IMR-90 (cell line): ENCODE measurements at regions not wholly inside any gene's neighbourhood (a gene's known extent, or its start where the extent isn't known, plus 50 kb on each side); places are given as distances from the start of the nearest gene placed in this dataset.

Experiments used
- CTCF ChIP-seq: conservative IDR thresholded peaks from 2 replicates; pipeline ENCODE4 v1.5.1; 2012; ENCODE audit warnings: mild to moderate bottlenecking, low read depth, low read length, improper control_type of control experiment
- ELK1 ChIP-seq: fragments of 150-350 bp; IDR thresholded peaks from 2 replicates; pipeline ENCODE4 v1.6.1; 2016; ENCODE audit warnings: low read depth, mild to moderate bottlenecking, low read length, moderate library complexity, borderline replicate concordance
- MAFK ChIP-seq: IDR thresholded peaks from 2 replicates; pipeline ENCODE4 v1.6.1; 2012; ENCODE audit warnings: low read depth, low read length, improper control_type of control experiment
- POLR2A ChIP-seq: IDR thresholded peaks from 2 replicates; pipeline ENCODE4 v1.6.1; 2012; ENCODE audit warnings: mild to moderate bottlenecking, low read depth, low read length
- RCOR1 ChIP-seq: IDR thresholded peaks from 2 replicates; pipeline ENCODE4 v1.6.1; 2012; ENCODE audit warnings: mild to moderate bottlenecking, low read length, improper control_type of control experiment; ENCODE audit not compliant: insufficient replicate concordance
- RFX5 ChIP-seq: IDR thresholded peaks from 2 replicates; pipeline ENCODE4 v1.8.0; 2012; ENCODE audit warnings: low read depth, mild to moderate bottlenecking, low read length, moderate library complexity
- SMC3 ChIP-seq: fragments of 150-350 bp; IDR thresholded peaks from 2 replicates; pipeline ENCODE4 v1.6.1; 2016; ENCODE audit warnings: low read depth, mild to moderate bottlenecking, antibody characterized with exemption, low read length, moderate library complexity

GRCh38 chr1:193431265-193431977 is 245.0 kb upstream of the B3GALT2 start:
- no peak for TF ChIP-seq CTCF
- no peak for TF ChIP-seq POLR2A
- no peak for TF ChIP-seq RCOR1
- no peak for TF ChIP-seq ELK1
- TF ChIP-seq MAFK, result no peak
- TF ChIP-seq SMC3, result no peak
- TF ChIP-seq RFX5, result no peak
